ENCODE measurements at regions not wholly inside any gene's neighbourhood (a gene's known extent, or its start where the extent isn't known, plus 50 kb on each side); places are given as distances from the start of the nearest gene placed in this dataset.

GRCh38 chr7:20980668-20981264, 194.1 kb upstream of the SP8 start:
- WGBS, result 41% methylated on average over 7 of the region's 7 CpGs
- Histone ChIP-seq H3K4me3 (no peak overlapping the region), H3K4me1 (replicated peaks) (no peaks in the 10 kb centered on the region), H3K27me3 (replicated peaks; ENCODE audit: insufficient read depth) (no peaks in the 10 kb centered on the region), H3K27ac (no peak overlapping the region), H3K9me3 (no peaks in the 10 kb centered on the region), H3K36me3 (no peaks in the 10 kb centered on the region)
- no peak for DNase-seq (ENCODE audit: low spot score)
- TF ChIP-seq CTCF (IDR thresholded peaks at IDR 0.05) (no peak), POLR2A (IDR thresholded peaks at IDR 0.05) (no peak), POLR2AphosphoS5 (IDR thresholded peaks at IDR 0.05) (no peak)
- intact Hi-C loops (cut with DNase I), result no loop called here

- 93% methylated on average over 3 of the region's 3 CpGs for WGBS
- intact Hi-C loops (cut with DNase I), result no loop called here
- no peaks in the 10 kb centered on the region for H3K9me3 ChIP-seq
- H3K36me3 ChIP-seq, result no peaks in the 10 kb centered on the region
- no peak for DNase-seq (ENCODE audit: low spot score)
- H3K27me3 ChIP-seq (replicated peaks; ENCODE audit: insufficient read depth), result no peaks in the 10 kb centered on the region
- no peak overlapping the region for H3K27ac ChIP-seq
- no peak overlapping the region for H3K4me3 ChIP-seq
- TF ChIP-seq POLR2AphosphoS5 (IDR thresholded peaks at IDR 0.05) (no peak), POLR2A (IDR thresholded peaks at IDR 0.05) (no peak), CTCF (IDR thresholded peaks at IDR 0.05) (no peak)
- H3K4me1 ChIP-seq (replicated peaks), result no peaks in the 10 kb centered on the region
Measured at GRCh38 chr7:20988340-20988739, 201.7 kb upstream of the SP8 start.

GRCh38 chr7:20991544-20991943, 204.9 kb upstream of the SP8 start:
- intact Hi-C loops (cut with DNase I), result no loop called here
- no peaks in the 10 kb centered on the region for H3K9me3 ChIP-seq
- no peaks in the 10 kb centered on the region for H3K36me3 ChIP-seq
- no peaks in the 10 kb centered on the region for H3K4me1 ChIP-seq (replicated peaks)
- H3K4me3 ChIP-seq, result no peak overlapping the region
- DNase-seq (ENCODE audit: low spot score), result no peak
- no peaks in the 10 kb centered on the region for H3K27me3 ChIP-seq (replicated peaks; ENCODE audit: insufficient read depth)
- TF ChIP-seq CTCF (IDR thresholded peaks at IDR 0.05), result no peak
- no peak for TF ChIP-seq POLR2A (IDR thresholded peaks at IDR 0.05)
- no peak for TF ChIP-seq POLR2AphosphoS5 (IDR thresholded peaks at IDR 0.05)
- H3K27ac ChIP-seq, result no peak overlapping the region

- TF ChIP-seq CTCF (IDR thresholded peaks at IDR 0.05) (no peak), POLR2A (IDR thresholded peaks at IDR 0.05) (no peak), POLR2AphosphoS5 (IDR thresholded peaks at IDR 0.05) (no peak)
- no peaks in the 10 kb centered on the region for H3K36me3 ChIP-seq
- DNase-seq (ENCODE audit: low spot score), result no peak
- no peaks in the 10 kb centered on the region for H3K9me3 ChIP-seq
- WGBS, result 91% methylated on average over 1 of the region's 1 CpG
- no peak overlapping the region for H3K4me3 ChIP-seq
- H3K27ac ChIP-seq, result no peak overlapping the region
- no peaks in the 10 kb centered on the region for H3K4me1 ChIP-seq (replicated peaks)
- intact Hi-C loops (cut with DNase I), result no loop called here
- H3K27me3 ChIP-seq (replicated peaks; ENCODE audit: insufficient read depth), result no peaks in the 10 kb centered on the region
Measured at GRCh38 chr7:20993693-20994092, 207.0 kb upstream of the SP8 start.

GRCh38 chr7:20998309-20998708, 211.6 kb upstream of the SP8 start:
- no peak for TF ChIP-seq POLR2AphosphoS5 (IDR thresholded peaks at IDR 0.05)
- no peak for TF ChIP-seq CTCF (IDR thresholded peaks at IDR 0.05)
- TF ChIP-seq POLR2A (IDR thresholded peaks at IDR 0.05), result no peak
- no peak for DNase-seq (ENCODE audit: low spot score)
- no peak overlapping the region for H3K4me3 ChIP-seq
- intact Hi-C loops (cut with DNase I), result no loop called here
- H3K9me3 ChIP-seq, result no peaks in the 10 kb centered on the region
- H3K27ac ChIP-seq, result no peak overlapping the region
- H3K4me1 ChIP-seq (replicated peaks), result no peaks in the 10 kb centered on the region
- no peaks in the 10 kb centered on the region for H3K36me3 ChIP-seq
- WGBS, result 17% methylated on average over 1 of the region's 1 CpG
- H3K27me3 ChIP-seq (replicated peaks; ENCODE audit: insufficient read depth), result no peaks in the 10 kb centered on the region
